Stimulated activated naive B cell treated with anti-CD40 and anti-IgM and Interleukin-4, amounts not matched to agents 10 μg/mL and 1 μg/mL and 100 μg/mL, for 72 hours (primary cell): ENCODE measurements at regions not wholly inside any gene's neighbourhood (a gene's known extent, or its start where the extent isn't known, plus 50 kb on each side); places are given as distances from the start of the nearest gene placed in this dataset.
"Not testable (repeated sequence)": the region's sequence is repeated elsewhere in the genome, so short reads cannot be mapped to it uniquely, and the experiment has no call there.

ENCODE experiments used
- ATAC-seq, 2 donors: fragments of 150-1000 bp; cut with Tn5 transposase; replicated peaks; 2 replicates each; pipeline ENCODE4 v1.10.0; 2021; ENCODE audit warnings: moderate library complexity in 1 of 2
- DNase-seq: peaks from one replicate; pipeline ENCODE4 v3.0.0; 2021
- H3K27ac Mint-ChIP-seq: one replicate; pipeline ENCODE4 v1.8.0; 2022; ENCODE audit warnings: mild to moderate bottlenecking, mixed read lengths
- H3K27me3 Mint-ChIP-seq, 2 donors: one replicate each; pipeline ENCODE4 v1.8.0; 2022; ENCODE audit warnings: mixed read lengths in 2 of 2
- H3K36me3 Mint-ChIP-seq, 2 donors: one replicate each; pipeline ENCODE4 v1.8.0; 2022; ENCODE audit warnings: mixed read lengths in 2 of 2, mild to moderate bottlenecking in 1 of 2
- H3K4me1 Mint-ChIP-seq, 2 donors: one replicate each; pipeline ENCODE4 v1.8.0; 2022; ENCODE audit warnings: mixed read lengths in 2 of 2, mild to moderate bottlenecking in 1 of 2
- H3K4me3 Mint-ChIP-seq, 2 donors: one replicate each; pipeline ENCODE4 v1.8.0; 2022; ENCODE audit warnings: mild to moderate bottlenecking in 2 of 2, mixed read lengths in 2 of 2, moderate library complexity in 1 of 2
- H3K9me3 Mint-ChIP-seq, 2 donors: one replicate each; pipeline ENCODE4 v1.8.0; 2022; ENCODE audit warnings: mixed read lengths in 2 of 2, mild to moderate bottlenecking in 1 of 2

DNA sequence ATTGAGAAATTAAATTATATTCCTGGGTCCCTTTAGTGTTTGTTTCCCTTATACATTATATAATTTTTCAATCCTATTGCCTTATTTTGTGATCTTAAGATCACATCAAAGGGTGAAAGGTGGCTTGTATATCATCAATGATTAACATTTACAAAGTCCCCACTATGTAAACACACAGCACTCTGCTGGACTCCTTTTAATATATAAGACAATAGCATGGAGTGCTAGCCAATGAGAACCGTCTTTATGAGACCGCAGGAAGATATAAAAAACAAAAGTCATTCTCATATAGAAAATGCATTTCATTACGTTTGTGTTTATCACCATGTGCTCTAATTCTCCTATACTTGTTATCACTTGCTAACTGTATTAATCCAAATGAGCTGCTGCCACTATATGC, 108.5 kb downstream of the HOXA1 start:
- H3K36me3 Mint-ChIP-seq: no peaks in the 10 kb centered on the region
- no peak for DNase-seq
- no peak overlapping the region for H3K27ac Mint-ChIP-seq
- no peaks in the 10 kb centered on the region for H3K9me3 Mint-ChIP-seq
- no peak for ATAC-seq
- peaks cover 0 to 4% of the 10 kb centered on the region in 2 donors for H3K4me1 Mint-ChIP-seq
- no peak overlapping the region for H3K4me3 Mint-ChIP-seq
- H3K27me3 Mint-ChIP-seq: peaks cover 4 to 14% of the 10 kb centered on the region in 2 donors

DNA sequence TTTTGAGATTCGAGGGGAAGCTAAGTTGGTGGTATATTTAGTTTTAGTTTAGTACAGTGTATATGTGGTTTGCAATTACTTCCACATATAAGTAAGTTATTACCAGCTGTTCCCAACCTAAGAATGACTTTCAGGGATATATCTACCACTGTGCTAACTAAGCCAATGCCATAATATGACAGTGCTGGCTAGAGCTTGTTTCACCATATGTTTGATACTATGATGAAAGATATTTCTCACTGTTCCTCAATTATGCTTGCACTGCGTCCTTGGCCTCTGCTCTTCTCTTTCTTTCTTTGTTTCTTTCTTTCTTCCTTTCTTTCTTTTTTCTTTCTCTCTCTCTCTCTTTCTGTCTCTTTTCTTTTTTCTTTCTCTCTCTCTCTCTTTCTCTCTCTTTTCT, 113.8 kb upstream of the SKAP2 start:
- H3K27me3 Mint-ChIP-seq: peaks cover 13 to 15% of the 10 kb centered on the region in 2 donors
- no peaks in the 10 kb centered on the region for H3K4me1 Mint-ChIP-seq
- H3K27ac Mint-ChIP-seq: no peak overlapping the region
- no peak for DNase-seq
- no peak overlapping the region for H3K4me3 Mint-ChIP-seq
- H3K36me3 Mint-ChIP-seq: no peaks in the 10 kb centered on the region
- ATAC-seq: no peak
- H3K9me3 Mint-ChIP-seq: peaks cover 0 to 2% of the 10 kb centered on the region in 2 donors

DNA sequence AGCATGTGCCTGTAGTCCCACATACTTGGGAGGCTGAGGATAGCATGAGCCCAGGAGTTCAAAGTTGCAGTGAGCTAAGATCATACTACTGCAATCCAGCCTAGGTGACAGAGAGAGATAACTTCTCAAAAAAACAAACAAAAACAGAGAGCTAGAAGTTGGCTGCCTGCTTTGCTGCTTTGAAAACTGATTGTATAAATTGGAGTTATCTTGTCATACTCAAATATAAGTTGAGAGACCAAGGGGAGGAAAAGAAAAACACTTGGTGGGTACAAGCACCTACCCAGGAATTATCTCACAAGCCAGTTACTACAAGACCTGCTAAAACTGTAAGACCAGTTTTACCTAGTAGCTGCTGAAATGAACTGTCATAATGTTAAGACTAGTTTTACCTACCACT, 112.5 kb upstream of the SKAP2 start:
- Mint-ChIP-seq H3K4me3 (no peak overlapping the region), H3K27me3 (peaks cover 6 to 9% of the 10 kb centered on the region in 2 donors), H3K4me1 (no peaks in the 10 kb centered on the region), H3K36me3 (peaks cover 0 to 2% of the 10 kb centered on the region in 2 donors), H3K9me3 (peaks cover 11 to 12% of the 10 kb centered on the region in 2 donors), H3K27ac (no peak overlapping the region)
- ATAC-seq: no peak
- no peak for DNase-seq

DNA sequence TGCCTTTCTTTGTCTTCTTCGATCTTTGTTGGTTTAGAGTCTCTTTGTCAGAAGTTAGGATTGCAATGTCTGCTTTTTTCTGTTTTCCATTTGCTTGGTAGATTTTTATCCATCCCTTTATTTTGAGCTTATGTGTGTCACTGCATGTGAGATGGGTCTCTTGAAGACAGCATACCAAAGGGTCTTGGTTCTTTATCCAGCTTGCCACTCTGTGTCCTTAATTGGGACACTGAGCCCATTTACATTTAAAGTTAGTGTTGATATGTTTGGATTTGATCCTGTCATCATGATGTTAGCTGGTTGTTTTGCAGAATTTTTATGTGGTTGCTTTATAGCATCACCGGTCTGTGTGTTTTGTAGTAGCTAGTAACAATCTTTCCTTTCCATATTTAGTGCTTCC, 107.5 kb upstream of the SKAP2 start:
- H3K27me3 Mint-ChIP-seq, H3K27ac Mint-ChIP-seq, H3K4me3 Mint-ChIP-seq, DNase-seq, ATAC-seq, H3K36me3 Mint-ChIP-seq, H3K4me1 Mint-ChIP-seq: not testable (repeated sequence)
- H3K9me3 Mint-ChIP-seq: peaks cover 24% of the 10 kb centered on the region in 2 donors

DNA sequence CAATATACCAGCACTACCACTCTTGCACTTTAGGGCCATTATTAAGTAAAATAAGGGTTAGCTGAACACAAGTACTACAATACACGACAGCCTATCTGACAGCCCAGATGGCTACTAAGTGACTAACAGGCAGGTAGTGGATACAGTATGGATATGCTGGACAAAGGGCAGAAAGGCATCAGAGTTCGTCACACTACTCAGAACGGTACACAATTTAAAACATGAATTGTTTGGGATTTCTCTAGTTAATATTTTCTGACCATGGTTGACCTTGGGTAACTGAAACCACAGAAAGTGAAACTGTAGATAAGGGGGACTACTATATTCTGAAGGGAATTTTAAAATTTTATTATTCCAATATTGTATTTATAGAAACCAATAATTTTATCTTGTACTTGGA, 101.3 kb upstream of the SKAP2 start:
- ATAC-seq (no peak), DNase-seq (no peak)
- H3K27me3 Mint-ChIP-seq: no peaks in the 10 kb centered on the region
- no peak overlapping the region for H3K4me3 Mint-ChIP-seq
- H3K36me3 Mint-ChIP-seq: no peaks in the 10 kb centered on the region
- peaks cover 1 to 5% of the 10 kb centered on the region in 2 donors for H3K9me3 Mint-ChIP-seq
- no peak overlapping the region for H3K27ac Mint-ChIP-seq
- H3K4me1 Mint-ChIP-seq: peaks cover 2 to 8% of the 10 kb centered on the region in 2 donors

DNA sequence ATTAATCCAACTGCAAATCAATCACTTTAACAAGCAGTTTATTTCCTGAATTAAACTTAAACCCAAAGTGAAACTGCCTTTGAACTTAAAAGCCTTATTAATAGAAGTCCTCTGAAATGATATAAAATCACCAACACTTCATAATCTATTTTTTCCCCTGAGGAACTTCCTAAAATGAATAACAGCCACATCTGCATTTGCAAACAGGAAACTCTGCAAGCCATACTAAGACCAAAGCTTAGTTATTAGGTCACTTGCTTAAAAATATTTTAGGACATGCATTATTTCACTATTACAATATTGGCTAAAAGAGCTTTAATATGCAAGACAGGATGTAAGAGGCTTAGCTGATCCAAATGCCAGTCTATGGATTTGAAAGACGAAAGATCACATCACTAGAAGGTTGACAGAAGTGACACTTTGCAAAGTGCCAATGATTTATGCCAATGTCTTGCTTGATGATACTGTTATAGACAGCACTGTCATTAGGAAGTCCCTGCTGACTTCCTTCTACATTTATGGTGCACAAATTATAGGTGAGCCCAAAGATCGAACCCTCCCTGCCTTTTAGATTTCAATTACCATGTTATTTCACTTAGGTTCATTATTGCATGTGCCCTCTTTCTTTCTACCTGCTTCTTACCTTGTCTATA, 99.9 kb upstream of the SKAP2 start:
- Mint-ChIP-seq H3K9me3 (no peaks in the 10 kb centered on the region), H3K4me3 (no peak overlapping the region)
- no peak for DNase-seq

DNA sequence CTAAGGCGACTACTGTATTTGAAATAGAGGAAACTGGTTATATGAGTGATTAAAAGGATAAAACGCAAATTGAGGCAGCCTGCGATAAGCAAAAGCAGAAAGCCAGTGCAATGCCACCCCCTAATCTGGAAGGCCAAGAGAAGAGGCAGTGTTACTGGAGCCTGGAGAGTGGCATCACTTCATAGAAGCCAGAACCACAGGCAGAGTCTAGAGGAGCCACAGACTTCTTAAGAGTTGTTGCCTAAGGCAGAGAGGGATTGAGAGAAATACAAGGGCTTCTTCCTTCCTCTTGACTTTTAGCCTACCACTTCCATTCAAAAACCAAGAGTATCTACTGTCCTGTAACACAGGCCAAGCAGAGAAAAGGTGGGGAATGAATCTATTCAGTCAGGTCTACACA, 94.9 kb upstream of the SKAP2 start:
- Mint-ChIP-seq H3K9me3 (no peaks in the 10 kb centered on the region), H3K36me3 (no peaks in the 10 kb centered on the region), H3K27ac (no peak overlapping the region), H3K4me3 (no peak overlapping the region), H3K4me1 (peaks cover 3% of the 10 kb centered on the region in 2 donors), H3K27me3 (peaks cover 8 to 14% of the 10 kb centered on the region in 2 donors)
- ATAC-seq: no peak
- DNase-seq: no peak

More for the DNA sequence above, 99.9 kb upstream of the SKAP2 start:
- Mint-ChIP-seq H3K27ac (no peak overlapping the region), H3K36me3 (no peaks in the 10 kb centered on the region), H3K4me1 (peaks cover 2 to 8% of the 10 kb centered on the region in 2 donors), H3K27me3 (no peaks in the 10 kb centered on the region)
- no peak for ATAC-seq

DNA sequence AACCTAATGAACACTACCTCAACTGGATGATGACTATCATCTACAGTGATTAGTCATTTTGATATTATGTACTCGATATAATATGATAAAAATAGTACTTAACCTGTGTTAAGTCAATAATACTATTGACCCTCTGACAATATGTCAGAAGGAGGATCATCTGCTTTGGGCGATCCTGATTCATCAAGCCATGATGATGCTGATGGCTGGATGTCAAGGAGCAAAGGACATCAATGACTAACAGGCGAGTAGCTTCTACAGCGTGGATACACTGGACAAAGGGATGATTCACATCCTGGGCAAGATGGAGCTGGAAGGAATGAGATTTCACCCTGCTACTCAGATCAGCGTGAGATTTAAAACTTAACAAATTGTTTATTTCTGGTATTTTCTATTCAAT, 94.4 kb upstream of the SKAP2 start:
- H3K4me1 Mint-ChIP-seq: peaks cover 0 to 3% of the 10 kb centered on the region in 2 donors
- no peaks in the 10 kb centered on the region for H3K9me3 Mint-ChIP-seq
- no peak overlapping the region for H3K27ac Mint-ChIP-seq
- no peaks in the 10 kb centered on the region for H3K36me3 Mint-ChIP-seq
- peaks cover 8 to 14% of the 10 kb centered on the region in 2 donors for H3K27me3 Mint-ChIP-seq
- ATAC-seq (no peak), DNase-seq (no peak)
- no peak overlapping the region for H3K4me3 Mint-ChIP-seq

DNA sequence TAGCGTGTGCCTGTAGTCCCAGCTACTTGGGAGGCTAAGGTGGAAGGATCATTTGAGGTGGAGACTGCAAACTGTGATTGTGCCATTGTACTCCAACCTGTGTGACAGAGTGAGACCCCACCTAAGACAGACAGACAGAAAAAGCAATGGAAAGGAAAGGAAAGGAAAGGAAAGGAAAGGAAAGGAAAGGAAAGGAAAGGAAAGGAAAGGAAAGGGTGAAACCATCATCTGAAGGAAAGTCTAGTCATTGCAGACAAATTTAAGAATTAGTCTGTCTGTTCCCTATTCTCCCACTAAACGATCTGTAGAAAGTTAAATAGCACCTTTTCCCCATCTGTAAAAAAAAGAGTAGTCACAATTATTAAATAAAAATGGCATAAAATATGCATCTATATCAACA, 91.1 kb upstream of the SKAP2 start:
- no peak for DNase-seq
- Mint-ChIP-seq H3K9me3 (no peaks in the 10 kb centered on the region), H3K4me3 (no peak overlapping the region), H3K36me3 (no peaks in the 10 kb centered on the region), H3K4me1 (peaks cover 0 to 1% of the 10 kb centered on the region in 2 donors), H3K27ac (no peak overlapping the region), H3K27me3 (peaks cover 12 to 14% of the 10 kb centered on the region in 2 donors)
- ATAC-seq: no peak

DNA sequence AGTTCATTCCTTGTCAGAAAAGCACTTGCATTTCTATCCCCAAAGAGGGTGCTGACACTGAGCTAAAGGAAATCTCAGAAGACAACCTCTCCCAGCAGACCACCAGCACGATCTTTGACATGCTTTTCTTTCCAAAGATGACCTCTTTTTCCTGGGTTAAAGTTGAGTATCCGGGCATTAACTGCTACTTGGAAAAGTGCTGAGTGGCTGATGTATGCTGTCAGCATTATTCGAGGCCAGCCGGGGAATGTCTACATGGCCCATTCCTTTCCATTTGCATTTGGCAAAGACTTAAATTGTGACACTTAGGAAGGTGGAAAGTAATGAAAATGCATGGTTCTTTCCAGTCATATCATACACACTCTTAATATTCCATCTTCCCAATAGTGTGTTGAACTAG, 90.6 kb upstream of the SKAP2 start:
- Mint-ChIP-seq H3K36me3 (no peaks in the 10 kb centered on the region), H3K27ac (no peak overlapping the region), H3K9me3 (no peaks in the 10 kb centered on the region), H3K4me1 (peaks cover 0 to 1% of the 10 kb centered on the region in 2 donors), H3K27me3 (peaks cover 12 to 14% of the 10 kb centered on the region in 2 donors), H3K4me3 (no peak overlapping the region)
- DNase-seq (no peak), ATAC-seq (no peak)

DNA sequence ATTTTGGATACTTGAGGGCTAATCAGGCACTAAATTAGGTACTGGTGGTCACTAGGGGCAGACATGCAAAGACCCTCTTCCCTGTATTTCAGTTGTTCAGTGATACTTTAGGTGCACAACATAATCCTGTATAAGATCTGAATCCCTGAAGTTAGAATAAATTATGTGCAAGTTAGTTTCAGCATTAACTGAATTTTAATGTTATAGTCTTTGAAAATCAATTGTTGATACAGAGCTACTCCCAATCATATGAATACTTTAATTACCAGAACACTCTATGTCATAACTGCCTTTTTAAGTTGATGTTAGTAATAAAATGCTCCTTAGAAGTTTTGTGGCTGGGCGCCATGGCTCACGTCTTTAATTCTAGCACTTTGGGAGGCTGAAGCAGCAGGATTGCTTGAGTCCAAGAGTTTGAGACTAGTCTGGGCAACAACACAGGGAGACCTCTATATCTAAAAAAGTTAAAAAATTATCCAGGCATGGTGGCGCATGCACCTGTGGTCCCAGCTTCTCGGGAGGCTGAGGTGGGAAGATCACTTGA, 87.1 kb upstream of the SKAP2 start:
- H3K4me3 Mint-ChIP-seq: no peak overlapping the region
- no peaks in the 10 kb centered on the region for H3K9me3 Mint-ChIP-seq
- peaks cover 12 to 14% of the 10 kb centered on the region in 2 donors for H3K27me3 Mint-ChIP-seq
- DNase-seq (no peak), ATAC-seq (no peak)
- peaks cover 0 to 1% of the 10 kb centered on the region in 2 donors for H3K4me1 Mint-ChIP-seq
- no peak overlapping the region for H3K27ac Mint-ChIP-seq
- H3K36me3 Mint-ChIP-seq: no peaks in the 10 kb centered on the region

DNA sequence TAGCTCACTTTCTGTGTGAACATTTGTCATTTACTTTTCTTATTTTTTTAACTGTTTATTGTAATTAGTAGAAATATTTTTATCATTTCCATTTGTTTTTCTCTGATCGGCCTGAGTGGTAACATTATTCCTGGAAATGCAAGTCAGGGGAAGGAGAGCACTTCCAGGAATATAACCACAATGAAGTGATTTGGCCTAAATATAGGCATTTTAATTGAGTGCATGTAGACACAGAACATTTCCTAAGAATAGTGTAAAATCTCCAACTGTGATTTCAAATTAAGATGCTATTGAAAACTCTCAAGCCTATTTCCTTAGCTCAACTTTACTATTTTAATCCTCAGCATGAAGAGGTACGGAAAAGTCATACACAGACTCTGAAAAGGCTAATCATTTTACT, 86.5 kb upstream of the SKAP2 start:
- H3K9me3 Mint-ChIP-seq: no peaks in the 10 kb centered on the region
- peaks cover 11 to 12% of the 10 kb centered on the region in 2 donors for H3K27me3 Mint-ChIP-seq
- ATAC-seq: no peak
- peaks cover 0 to 1% of the 10 kb centered on the region in 2 donors for H3K4me1 Mint-ChIP-seq
- H3K27ac Mint-ChIP-seq: no peak overlapping the region
- no peak overlapping the region for H3K4me3 Mint-ChIP-seq
- DNase-seq: no peak
- H3K36me3 Mint-ChIP-seq: no peaks in the 10 kb centered on the region

DNA sequence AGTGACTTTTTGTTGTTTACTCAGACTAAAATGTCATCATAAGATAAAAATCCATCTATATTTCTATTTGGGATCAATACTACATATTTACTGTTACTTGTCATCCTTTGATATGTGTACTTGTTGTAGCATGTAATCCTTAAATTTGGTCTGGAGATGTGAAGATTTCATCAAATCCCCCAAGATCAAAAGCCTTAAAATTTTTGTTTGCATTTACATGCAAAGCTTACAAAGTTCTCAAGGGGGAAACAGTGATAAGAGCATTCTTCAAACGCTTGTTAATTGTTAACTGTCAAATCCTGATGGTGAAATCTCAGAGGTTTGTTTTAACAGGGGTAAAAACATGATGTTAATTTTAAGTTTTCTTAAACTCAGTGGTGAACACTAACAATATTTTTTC, 84.9 kb upstream of the SKAP2 start:
- Mint-ChIP-seq H3K27ac (no peak overlapping the region), H3K36me3 (no peaks in the 10 kb centered on the region), H3K4me3 (no peak overlapping the region), H3K4me1 (no peaks in the 10 kb centered on the region), H3K9me3 (no peaks in the 10 kb centered on the region), H3K27me3 (peaks cover 4 to 5% of the 10 kb centered on the region in 2 donors)
- ATAC-seq: no peak
- DNase-seq: no peak

DNA sequence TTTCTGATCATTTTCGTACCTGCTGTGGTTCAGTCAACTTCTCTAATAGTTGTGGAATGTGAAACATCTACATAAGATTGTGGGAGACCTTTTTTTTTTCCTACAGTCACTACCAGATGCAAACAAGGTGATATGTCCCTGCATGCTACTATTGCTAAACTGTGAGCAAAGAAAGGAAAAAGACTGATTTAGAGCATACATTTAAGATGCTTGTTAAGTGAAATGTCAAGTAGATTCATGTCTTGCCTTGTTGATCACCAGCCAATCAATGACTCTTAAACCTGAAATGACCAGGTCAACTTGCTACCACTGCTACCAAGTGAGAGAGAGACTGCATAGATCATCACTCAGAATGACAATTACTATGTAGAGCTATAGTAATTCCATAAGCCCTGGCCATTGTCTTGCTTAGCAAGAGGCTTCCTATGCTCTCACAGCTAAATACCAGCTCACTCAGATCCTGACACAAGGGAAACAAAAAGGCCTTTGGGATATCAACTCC, 84.3 kb upstream of the SKAP2 start:
- no peaks in the 10 kb centered on the region for H3K9me3 Mint-ChIP-seq
- ATAC-seq: no peak
- DNase-seq: no peak
- H3K4me1 Mint-ChIP-seq: no peaks in the 10 kb centered on the region
- H3K36me3 Mint-ChIP-seq: no peaks in the 10 kb centered on the region
- H3K27me3 Mint-ChIP-seq: peaks cover 4 to 5% of the 10 kb centered on the region in 2 donors
- no peak overlapping the region for H3K4me3 Mint-ChIP-seq
- H3K27ac Mint-ChIP-seq: no peak overlapping the region
